ENCODE measurements at regions not wholly inside any gene's neighbourhood (a gene's known extent, or its start where the extent isn't known, plus 50 kb on each side); places are given as distances from the start of the nearest gene placed in this dataset.

DNA sequence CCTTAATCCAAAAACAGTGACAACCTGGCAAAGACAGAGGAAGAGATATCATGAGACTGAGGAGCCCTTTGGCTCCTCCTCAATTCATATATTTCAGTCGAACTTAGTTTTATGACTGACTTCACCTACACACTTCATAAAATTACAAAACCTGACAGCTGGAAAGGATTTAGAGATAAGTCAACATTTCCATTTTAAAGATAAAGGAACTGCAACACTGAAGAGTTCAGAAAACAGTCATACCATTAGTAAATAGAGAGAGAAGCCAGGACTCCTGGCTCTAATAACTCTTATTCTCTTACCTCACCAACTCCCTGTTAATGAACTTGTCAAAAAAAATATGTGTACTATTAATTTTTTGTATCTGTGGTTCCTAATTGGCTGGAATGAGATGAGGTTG, 141.0 kb upstream of the COL1A2 start:
- DNase-seq (ENCODE audit: low read depth) = no peak
- TF ChIP-seq, protein P1, sequence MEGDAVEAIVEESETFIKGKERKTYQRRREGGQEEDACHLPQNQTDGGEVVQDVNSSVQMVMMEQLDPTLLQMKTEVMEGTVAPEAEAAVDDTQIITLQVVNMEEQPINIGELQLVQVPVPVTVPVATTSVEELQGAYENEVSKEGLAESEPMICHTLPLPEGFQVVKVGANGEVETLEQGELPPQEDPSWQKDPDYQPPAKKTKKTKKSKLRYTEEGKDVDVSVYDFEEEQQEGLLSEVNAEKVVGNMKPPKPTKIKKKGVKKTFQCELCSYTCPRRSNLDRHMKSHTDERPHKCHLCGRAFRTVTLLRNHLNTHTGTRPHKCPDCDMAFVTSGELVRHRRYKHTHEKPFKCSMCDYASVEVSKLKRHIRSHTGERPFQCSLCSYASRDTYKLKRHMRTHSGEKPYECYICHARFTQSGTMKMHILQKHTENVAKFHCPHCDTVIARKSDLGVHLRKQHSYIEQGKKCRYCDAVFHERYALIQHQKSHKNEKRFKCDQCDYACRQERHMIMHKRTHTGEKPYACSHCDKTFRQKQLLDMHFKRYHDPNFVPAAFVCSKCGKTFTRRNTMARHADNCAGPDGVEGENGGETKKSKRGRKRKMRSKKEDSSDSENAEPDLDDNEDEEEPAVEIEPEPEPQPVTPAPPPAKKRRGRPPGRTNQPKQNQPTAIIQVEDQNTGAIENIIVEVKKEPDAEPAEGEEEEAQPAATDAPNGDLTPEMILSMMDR (IDR thresholded peaks at IDR 0.05; ENCODE audit: low read depth, low read length, missing control alignments) = no peak
- no peak overlapping the region for H3K4me3 ChIP-seq (ENCODE audit: low read depth, low read length)

DNA sequence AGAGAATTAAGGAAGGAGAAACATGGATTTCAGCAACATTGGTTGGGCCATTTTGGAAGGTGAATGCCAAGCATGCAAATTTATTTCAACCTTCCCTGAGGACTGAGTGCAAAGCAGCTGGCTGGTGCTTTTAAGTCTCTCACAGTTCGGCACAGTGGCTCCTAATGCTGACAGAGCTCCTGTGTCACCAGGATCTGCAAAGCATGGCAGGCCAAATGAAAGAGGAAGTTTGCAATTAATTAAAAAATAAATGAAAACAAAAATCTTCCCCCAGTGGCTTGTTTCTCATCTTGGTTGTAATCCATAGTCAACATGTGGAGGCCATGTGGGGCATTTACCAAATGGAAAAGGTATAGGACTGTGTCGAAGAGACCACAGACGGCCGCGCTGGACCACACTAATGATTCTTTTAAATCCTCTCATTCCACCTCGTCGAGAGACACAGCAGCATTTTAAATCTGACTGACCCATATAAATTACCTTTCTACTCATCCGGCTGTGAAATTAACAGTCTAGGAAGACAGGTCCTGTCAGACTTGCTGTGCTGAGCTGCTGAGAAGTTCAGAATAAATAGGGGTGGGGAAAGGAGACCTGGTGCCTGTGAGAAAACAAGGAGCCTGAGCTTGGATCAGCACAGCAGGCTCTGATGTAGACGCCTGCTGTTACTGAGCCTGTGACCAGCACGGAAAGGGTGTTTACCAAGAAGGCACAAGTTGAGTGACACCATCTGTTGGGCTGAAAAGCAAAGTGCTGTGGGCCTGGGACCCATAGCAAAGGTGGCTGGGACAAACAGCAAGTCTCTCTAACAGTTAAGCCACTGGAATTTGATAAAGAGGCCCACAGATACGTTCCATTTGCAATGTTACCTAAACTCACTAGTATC, 136.0 kb upstream of the COL1A2 start:
- TF ChIP-seq, protein P1 (IDR thresholded peaks at IDR 0.05; ENCODE audit: low read depth, low read length, missing control alignments) = no peak
- H3K4me3 ChIP-seq (ENCODE audit: low read depth, low read length) = no peak overlapping the region

DNA sequence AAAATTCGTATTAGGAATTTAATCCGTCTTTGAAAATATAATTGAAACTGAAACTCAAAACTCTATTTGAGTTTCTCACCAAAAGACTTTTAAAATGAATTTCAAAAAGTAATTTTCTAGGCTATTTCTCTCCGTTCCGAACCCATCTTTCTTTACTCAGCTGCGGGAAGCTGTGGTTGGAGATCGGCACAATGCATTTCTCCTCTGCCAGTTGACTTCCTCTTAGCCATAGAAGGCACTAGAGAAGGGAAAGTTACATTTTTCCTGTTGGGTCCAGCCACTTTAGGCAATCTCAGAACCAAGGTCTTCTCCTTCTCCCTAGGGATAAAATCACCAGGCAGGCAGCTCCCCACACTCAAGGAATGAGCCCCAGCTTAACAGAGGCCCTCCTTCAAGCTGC, 133.6 kb upstream of the COL1A2 start:
- no peak for DNase-seq (ENCODE audit: low read depth)
- H3K4me3 ChIP-seq (ENCODE audit: low read depth, low read length) = no peak overlapping the region
- TF ChIP-seq, protein P1 (IDR thresholded peaks at IDR 0.05; ENCODE audit: low read depth, low read length, missing control alignments) = no peak

More for the DNA sequence above, 136.0 kb upstream of the COL1A2 start:
- no peak for DNase-seq (ENCODE audit: low read depth)

DNA sequence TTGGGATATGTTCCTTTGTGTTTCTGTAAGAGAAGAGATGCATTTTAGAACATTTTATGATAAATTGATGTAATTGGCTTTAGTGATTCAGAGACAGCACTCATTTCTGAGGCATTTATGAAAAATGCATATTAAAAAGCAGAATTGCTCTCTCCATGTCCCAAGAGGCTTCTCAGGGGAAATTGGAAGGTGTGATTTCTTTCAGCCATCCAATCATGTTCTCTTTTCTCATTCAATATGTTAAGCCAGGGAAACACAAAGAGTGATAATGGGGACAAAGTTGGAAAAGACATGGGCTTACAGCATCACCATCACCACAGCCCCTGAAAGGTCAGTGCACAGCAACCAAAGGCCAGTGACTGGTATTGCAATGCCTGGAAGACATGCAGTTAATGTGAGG, 129.9 kb upstream of the COL1A2 start:
- no peak overlapping the region for H3K4me3 ChIP-seq (ENCODE audit: low read depth, low read length)

DNA sequence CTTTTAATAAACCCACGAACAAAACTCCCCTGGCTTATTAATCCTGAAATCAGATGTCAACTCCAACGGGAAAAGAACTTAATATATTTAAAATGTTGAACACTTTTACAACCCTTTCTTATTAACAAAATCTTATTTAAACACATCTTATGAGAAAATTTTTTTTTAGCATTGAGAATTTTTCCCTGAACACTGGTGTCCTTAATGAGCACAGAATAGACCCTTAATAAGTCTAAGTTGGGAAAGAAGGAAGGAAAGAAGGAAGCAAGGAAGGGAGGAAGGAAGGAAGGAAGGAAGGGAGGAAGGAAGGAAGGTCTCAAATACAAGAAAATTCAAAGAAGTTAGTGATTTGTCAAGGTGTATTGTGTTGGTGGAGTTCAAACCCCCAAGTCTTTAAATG, 129.2 kb upstream of the COL1A2 start:
- no peak for DNase-seq (ENCODE audit: low read depth)
- H3K4me3 ChIP-seq (ENCODE audit: low read depth, low read length) = no peak overlapping the region
- TF ChIP-seq, protein P1 (IDR thresholded peaks at IDR 0.05; ENCODE audit: low read depth, low read length, missing control alignments) = no peak

More for the DNA sequence above, 129.9 kb upstream of the COL1A2 start:
- TF ChIP-seq, protein P1 (IDR thresholded peaks at IDR 0.05; ENCODE audit: low read depth, low read length, missing control alignments) = no peak
- DNase-seq (ENCODE audit: low read depth) = no peak

DNA sequence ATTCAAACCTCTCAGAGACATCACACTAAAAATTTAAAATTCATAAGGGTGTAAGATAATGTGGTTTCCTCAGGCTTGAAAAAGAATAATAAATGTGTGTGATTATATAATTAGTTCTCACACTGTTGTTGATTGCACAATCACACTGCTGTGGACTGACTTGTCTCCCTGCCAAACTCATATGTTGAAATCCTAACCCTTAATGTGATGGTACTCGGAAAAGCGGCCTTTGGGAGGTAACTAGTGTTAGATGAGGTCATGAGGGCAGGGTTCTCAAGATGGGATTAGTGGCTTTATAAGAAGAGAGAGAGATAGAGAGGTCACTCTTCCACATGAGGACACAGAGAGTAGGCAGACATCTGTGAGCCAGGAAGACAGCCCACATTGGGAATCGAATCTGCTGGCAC, 128.5 kb upstream of the COL1A2 start:
- TF ChIP-seq, protein P1 (IDR thresholded peaks at IDR 0.05; ENCODE audit: low read depth, low read length, missing control alignments) = no peak
- DNase-seq (ENCODE audit: low read depth) = no peak
- no peak overlapping the region for H3K4me3 ChIP-seq (ENCODE audit: low read depth, low read length)

DNA sequence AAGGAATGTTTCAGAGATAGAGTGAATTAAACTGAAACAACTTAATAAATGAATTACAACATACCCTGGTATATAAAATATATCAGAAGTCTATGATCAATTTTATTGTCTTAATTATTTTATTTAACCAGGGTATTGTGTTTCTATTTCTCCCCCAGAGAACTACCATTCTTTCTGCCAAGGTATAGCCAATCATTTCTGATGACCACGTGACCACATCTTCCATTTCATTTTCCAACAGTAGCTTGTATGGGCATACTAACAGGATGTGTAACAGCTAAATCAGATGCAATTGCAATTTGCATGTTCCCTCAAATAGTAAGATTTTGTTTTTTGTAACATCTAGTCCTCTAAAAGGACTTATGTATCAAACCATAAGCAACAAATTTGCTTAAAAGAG, 123.9 kb upstream of the COL1A2 start:
- TF ChIP-seq, protein P1 (IDR thresholded peaks at IDR 0.05; ENCODE audit: low read depth, low read length, missing control alignments) = no peak
- DNase-seq (ENCODE audit: low read depth) = no peak
- no peak overlapping the region for H3K4me3 ChIP-seq (ENCODE audit: low read depth, low read length)
